GM18868 (cell line): ENCODE measurements at regions not wholly inside any gene's neighbourhood (a gene's known extent, or its start where the extent isn't known, plus 50 kb on each side); places are given as distances from the start of the nearest gene placed in this dataset.

Source experiments
- ATAC-seq: cut with Tn5 transposase; IDR thresholded peaks from one replicate; pipeline ENCODE4 v1.9.1; 2021; ENCODE audit warnings: mild to moderate bottlenecking, moderate library complexity; ENCODE audit not compliant: unreplicated experiment

- ATAC-seq, result no peak
These were observed 83.9 kb upstream of the USP47 start for GRCh38 chr11:11757909-11758308.

DNA sequence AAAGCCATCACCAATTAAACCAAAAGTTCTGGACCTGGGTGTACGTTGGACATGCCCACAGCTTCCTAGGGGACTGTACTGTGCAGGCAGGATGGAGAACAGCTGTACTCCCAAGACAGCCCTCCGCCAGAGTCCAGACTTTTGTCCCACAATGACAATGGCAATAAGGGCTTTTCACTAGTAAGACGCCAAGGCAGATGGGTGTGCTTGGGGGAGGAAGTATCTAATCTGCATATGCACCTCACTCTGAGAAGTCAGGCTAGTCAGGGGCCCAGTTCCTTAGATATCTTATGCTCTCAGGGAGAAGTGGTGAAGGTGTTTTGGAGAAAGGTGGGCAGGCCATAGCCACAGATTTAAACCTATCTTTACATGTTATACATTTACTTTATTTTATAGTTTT is 85.1 kb upstream of the USP47 start:
- no peak for ATAC-seq

DNA sequence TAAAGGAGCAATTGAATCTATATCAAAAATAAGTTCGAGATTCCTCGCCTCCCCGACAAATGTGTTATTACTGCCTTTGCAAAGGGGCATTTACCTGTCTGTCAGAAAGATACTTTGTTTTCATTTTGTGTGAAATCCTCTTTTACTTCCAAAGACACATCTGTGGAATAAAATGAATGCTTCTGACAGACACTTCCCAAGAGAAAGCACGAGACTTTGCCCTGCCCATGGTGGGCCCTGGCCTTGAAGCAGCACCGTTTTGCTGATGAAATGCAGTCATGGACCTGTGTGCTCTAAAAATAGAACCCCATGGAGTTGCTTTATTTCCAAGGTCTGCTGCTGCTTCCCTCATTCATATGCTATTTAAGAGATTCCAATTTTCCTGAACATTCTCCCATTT is 85.9 kb upstream of the USP47 start:
- ATAC-seq, result no peak

DNA sequence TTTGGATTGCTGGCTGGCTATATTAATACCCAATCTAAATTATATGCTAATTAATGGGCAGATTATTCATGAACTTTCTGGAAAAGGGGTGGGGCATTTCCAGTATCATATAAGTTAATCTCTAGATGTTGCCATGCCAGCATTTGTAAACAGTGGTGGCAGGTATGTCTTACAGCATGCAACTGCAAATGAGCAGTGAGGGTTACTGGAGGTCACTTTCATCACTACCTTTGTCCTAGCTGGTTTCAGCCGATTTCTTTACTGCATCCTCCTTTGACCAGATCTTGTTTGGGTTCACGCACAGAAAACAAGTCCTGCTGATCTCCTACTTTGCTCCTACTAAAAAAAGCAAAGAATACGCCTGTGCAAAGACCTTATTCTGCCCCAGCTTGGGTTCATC is 89.1 kb upstream of the USP47 start:
- no peak for ATAC-seq

DNA sequence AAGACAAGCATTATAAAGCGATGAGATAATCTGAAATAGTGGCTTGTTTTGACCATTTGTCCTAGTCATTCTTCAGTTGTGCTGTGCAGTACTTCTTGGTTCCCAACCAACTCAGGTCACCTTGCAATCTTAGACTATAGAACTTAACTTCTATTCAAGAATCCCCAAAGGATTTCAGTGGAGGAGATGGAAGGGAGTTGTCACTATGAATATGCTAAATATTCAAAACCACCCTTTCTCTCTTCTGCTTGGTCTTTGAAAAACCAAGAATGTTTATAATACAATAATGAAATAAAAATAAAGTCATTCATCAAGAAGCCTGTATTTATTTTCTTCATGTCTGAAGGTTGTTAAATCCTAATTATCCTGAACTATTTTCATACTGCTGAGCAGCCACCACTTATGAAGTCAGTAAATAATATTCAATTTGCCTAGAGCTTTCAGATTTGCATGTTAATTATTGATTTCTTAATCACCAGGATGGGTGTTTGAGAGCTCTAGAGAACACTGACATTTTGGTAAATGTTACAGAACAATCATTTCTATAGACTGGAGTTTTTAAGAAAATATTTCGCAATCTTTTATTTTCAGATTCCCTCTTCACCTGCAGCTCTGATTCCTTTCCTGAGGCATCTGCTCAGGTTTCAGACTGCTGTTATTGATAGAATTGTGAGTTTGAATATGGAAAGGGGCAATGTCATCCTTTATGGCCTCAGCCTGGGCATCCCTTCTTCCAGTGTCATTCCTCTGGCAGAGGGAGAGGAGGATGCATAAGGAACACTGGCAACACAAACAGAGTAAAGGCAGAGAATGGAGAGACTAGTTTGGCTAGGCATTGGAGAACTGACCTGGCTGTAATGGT is 91.5 kb upstream of the USP47 start:
- ATAC-seq, result no peak

DNA sequence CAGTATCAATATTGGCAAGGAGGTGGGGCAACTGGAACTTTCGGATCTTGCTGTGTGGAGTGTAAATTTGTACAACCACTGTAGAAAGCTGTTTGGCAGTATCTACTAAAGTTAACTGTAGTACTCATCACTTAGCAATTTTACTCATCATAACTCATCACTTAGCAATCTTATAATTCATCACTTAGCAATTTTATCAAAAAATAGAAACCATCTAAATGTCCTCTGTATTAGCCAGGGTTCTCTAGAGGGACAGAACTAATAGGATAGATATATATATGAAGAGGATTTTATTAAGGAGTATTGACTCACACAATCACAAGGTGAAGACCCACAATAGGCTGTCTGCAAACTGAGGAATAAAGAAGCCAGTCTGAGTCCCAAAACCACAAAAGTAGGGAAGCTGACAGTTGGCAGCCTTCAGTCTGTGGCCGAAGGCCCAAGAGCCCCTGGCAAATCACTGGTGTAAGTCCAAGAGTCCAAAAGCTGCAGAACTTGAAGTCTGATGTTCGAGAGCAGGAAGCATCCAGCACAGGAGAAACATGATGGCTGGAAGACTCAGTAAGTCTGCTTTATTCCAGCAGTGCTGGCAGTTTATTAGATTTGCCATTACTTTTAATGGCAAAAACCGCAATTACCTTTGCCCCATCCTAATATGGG is 92.9 kb upstream of the USP47 start:
- ATAC-seq, result no peak

GRCh38 chr11:11747570-11747969 is 94.2 kb upstream of the USP47 start:
- no peak for ATAC-seq

DNA sequence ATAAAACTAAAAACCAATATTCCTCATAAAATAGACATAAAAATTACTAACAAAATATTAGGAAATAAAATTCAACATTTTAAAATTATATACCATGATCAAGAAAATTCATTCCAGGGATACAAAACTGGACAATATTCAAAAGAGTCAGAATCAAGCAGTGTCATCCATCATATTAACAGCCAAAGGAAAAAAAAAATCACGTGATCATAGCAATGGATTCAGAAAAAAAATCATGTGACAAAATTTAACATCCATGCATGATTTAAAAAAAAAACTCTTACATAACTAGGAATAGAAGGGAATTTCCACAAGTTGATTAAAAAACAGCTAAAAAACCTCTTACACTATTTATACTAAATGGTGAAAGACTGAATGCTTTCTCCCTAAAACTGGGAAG is 95.3 kb upstream of the USP47 start:
- no peak for ATAC-seq

GRCh38 chr11:11743216-11743615 is 98.6 kb upstream of the USP47 start:
- ATAC-seq, result no peak

- ATAC-seq, result no peak
These were observed 99.3 kb upstream of the USP47 start for GRCh38 chr11:11742486-11742885.

DNA sequence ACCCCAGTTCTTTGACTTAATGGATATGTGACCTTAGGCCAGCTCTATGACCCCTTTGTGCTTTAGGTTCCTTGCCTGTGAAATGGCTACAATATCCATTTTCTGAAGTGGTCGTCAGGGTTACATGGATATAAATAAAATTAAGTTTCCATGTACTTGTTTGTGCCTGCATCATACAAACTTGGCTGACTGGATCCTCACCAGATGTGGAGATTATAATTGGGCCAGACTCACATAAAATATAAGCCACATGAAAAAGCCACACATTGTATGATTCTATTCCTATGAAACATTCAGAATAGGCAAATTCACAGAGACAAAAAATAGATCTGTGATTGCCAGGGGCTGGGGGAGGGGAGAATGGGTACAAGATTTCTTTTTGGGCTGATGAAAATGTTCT is 100.9 kb upstream of the USP47 start:
- no peak for ATAC-seq

DNA sequence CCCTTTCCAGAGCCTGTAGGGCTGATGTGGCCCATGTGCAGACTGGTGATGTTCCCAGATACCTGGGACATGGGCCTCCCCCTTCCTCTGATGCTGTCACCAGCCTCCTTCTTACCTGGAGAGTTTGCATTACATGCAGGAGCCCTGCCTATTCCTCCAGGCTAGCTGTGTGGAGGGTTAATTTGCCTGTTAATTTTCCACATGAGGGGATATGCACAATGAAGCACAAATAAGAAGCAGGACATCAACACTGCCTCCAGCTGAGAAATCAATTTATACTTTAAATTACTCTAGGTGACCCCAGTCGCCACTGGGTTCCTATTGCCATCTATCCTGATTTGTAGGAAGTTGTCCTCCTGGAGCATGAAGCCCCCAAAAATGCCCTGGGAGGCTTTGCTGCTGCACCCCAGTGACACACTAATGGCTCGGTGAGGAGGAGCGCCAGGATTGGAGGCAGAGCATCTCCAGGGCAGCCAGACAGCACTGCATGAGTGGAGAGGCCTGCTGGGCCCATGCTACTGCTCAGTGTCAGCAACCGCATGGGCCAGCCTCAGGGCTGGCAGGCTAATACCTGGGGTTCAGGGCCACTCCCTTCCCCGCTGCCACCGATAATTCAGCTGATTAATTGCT is 101.6 kb upstream of the USP47 start:
- no peak for ATAC-seq

DNA sequence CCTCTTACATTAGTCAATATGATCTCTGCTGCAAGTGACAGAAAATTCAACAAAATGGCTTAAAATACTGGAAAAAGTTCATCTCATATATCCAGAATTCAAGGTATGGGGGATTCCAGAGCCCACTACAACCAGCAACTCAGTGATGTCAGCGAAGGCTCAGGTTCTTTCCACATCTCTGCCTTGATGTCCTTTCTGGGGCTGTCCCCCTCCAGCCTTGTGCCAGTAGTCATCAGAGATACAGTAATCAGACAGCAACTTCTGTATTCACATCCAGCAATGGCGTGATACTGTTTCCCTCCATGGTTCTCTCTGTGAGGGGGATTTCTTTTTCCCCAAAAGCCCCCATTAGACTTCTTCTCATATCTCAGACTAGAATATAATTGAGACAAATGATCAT is 103.4 kb upstream of the USP47 start:
- ATAC-seq, result no peak

- ATAC-seq, result no peak
These were observed 106.2 kb upstream of the USP47 start for GRCh38 chr11:11735586-11735985.

- ATAC-seq, result no peak
These were observed 108.5 kb upstream of the USP47 start for GRCh38 chr11:11733246-11733747.

DNA sequence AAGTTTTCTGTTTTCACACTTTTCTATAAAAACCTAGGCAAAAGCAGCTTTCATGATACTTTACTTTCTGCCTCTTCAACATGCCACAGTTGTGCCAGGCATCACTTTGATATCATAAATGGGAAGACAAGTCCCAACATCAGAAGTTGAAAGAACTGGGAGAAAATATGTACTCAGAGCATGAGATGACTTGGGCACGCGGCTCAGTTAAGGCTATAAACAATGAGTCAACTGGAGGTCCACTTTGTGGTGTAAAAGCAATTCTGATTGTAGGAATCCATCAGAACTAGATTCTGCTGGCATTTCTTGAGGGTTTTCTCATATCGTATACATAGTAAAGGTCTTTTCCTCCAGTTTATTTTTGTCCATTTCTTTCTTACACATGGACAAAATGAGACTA is 109.7 kb upstream of the USP47 start:
- no peak for ATAC-seq

- no peak for ATAC-seq
These were observed 109.7 kb upstream of the GALNT18 start for GRCh38 chr11:11731311-11732083.

DNA sequence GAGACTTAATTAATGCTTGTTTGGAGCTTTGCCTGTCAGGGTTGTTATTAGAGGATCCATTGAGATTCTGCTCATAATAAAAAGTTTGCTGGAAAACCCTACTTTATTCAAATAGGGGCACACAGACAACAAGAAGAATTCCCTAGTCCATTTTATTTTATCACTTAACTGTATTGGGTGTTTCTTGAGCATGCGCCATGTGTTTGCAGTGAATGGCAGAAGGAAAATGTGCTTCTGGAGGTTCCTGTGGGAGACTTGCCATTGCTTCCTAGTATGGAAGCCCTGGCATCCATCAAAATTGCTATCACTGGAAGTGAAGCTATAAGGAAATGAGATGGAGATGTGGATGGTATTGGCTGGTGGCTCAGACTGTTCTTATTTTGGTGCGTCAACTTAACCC is 106.6 kb upstream of the GALNT18 start:
- no peak for ATAC-seq

GRCh38 chr11:11725438-11725837 is 103.6 kb upstream of the GALNT18 start:
- ATAC-seq, result no peak

GRCh38 chr11:11724994-11725393 is 103.2 kb upstream of the GALNT18 start:
- ATAC-seq, result no peak

- no peak for ATAC-seq
These were observed 101.1 kb upstream of the GALNT18 start for GRCh38 chr11:11722861-11723260.
